ELR (cell line): ENCODE measurements at regions not wholly inside any gene's neighbourhood (a gene's known extent, or its start where the extent isn't known, plus 50 kb on each side); places are given as distances from the start of the nearest gene placed in this dataset.

Experiments used
- DNase-seq: peaks from one replicate; pipeline ENCODE4 v3.0.0-alpha.2; 2015; ENCODE audit warnings: low read depth

GRCh38 chr11:104594228-104594958, 303.9 kb downstream of the CASP12 start:
- DNase-seq, result peak; percentile 40

DNA sequence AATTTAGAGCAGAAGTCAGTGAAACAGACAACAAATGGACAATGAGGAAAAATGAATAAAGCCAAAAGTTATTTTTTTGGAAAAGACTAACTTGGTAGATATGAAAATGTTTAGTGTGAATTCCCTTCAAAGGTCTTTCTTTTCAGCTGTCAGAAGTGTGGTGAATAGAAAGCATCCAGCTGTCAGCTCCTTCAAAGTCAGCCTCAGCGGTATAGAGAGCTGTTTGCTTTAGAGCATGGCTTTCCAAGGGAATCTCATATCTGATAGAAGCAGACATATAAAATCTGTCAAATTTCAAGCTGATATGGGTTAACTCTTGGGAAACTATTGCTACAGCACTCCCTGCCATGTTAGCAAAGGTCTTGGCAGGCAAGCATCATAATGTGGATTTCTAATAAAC, 309.3 kb downstream of the CASP12 start:
- DNase-seq, result no peak

- no peak for DNase-seq
Measured at GRCh38 chr11:104588446-104588845, 309.8 kb downstream of the CASP12 start.

DNA sequence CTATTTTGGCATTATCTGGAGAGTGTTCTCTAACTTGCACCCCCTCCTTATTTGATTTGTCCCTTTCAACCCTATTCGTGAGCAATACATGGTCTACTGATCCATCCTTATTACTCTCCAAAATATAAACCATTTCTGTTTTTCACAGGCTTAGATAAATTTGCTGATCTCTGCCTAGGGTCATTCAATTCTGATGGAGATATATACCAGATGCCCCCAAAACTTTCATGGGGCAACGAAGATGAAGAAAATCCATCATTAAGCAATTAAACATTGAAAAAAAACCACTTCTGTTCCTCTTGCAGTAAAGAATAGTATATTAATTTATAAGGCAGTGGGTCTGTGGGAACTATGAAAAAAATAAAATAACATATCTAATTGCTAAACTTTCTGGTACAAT, 313.4 kb downstream of the CASP12 start:
- no peak for DNase-seq

DNA sequence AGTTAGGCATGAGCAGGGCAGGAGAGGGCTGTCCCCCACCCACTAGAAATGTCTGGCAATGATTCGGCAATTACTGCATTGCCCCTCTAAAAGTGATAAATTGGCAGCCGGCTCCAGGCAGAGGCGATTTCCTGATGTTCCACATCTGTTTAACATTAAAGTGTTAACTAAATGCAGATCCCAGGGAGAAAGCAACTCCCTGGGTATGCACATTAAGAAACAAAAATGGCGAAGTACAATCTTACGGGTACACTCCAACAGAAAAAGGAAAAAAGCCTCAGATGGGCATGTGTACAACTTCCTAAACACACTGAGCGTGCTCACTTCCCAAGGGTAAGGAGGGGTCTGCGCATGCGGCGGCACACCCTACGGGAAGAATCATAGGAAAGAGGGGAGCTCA, 314.4 kb downstream of the CASP12 start:
- DNase-seq, result no peak

DNA sequence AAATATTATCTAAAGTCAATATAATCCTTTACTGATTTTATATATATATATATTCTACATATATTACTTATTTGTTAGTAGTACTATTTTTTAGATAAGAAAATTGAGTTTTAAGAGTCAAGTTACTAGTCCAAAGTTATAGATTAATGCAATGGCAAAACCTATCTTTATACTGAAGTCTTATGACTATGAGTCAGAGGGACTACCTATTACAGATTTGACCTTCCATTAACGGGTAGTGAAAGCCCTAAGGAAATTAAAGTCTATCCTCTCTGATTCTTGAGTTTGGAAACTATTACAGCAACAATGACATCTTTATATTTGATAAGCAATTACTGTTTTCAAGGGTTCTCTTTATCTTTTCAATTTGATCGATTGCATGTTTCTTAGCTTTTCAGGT, 315.8 kb downstream of the CASP12 start:
- DNase-seq, result no peak

DNA sequence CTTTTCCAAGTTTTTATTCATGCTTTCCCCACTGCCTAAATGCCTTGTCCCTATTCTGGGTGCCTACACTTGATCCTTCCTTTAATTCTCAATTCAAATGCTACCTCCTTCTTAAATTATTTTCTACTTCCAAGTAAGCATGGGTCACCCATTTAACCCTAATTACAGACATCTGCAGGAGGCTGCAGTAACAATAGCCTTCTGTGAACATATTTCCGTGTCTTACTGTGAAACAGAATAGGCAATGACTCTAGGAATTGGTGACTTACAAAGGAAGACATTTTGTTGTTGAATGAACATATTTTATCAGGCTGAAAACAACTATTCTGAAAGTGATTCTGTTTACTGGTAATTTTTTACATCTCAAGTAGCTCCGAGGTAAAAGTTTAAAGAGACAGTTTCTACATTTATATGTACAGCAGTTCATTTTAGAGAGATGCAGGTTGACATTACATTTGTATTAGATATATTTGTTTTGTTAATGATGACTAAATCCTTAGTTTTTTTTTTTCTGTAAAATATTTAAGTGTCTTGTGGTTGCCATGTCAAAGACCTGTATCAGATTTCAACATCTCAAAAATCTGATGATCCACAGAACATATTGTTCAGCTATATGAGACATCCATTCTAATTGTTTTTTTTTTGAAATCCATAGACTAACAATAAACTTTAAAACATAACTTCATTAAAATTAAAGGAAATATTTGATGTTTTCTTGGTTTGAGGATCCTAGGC, 316.8 kb downstream of the CASP12 start:
- peak; percentile 33 for DNase-seq

DNA sequence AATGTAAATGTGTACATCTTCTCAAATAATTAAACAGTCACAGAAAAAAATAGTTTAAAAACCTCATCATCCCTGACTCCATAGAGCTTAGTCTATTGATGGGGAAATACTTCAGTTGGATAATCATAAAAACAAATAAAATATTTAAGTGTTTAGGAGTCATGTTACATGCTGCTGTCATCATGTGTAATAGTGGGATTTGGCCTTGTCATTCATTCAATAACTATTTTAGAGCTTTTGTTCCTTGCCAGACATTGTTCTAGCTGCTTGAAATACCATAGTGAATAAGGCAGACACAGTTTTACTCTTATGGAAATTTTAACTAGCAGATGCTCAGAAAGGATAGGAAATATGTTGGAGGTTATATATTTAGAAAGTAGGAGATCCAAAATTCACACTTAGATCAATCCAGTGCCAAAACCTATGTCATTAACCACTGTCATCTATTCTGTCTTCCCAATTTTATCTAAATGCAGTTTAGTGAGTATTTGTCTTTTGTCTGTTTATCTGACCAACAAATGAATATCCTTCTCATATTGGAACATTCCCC, 324.7 kb downstream of the CASP12 start:
- DNase-seq, result peak; percentile 70

DNA sequence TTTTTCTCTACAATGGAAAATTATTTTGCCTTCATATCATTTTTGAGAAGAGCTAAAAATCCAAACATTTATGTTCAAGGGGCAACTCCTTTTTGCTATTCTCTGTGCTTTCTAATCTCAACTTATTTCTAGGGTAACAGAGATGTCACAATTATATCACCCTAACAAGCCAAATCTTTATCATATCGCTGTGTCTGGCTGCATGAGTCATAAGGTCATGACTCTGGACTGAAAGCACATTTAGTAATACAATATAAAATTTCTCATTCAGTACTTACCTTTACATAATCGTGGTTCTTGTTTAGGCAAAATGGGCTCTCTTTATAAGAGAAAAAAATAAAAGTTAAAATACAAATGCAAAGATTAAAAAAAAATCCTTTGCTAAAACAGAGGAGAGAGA, 326.0 kb downstream of the CASP12 start:
- peak; percentile 46 for DNase-seq

DNA sequence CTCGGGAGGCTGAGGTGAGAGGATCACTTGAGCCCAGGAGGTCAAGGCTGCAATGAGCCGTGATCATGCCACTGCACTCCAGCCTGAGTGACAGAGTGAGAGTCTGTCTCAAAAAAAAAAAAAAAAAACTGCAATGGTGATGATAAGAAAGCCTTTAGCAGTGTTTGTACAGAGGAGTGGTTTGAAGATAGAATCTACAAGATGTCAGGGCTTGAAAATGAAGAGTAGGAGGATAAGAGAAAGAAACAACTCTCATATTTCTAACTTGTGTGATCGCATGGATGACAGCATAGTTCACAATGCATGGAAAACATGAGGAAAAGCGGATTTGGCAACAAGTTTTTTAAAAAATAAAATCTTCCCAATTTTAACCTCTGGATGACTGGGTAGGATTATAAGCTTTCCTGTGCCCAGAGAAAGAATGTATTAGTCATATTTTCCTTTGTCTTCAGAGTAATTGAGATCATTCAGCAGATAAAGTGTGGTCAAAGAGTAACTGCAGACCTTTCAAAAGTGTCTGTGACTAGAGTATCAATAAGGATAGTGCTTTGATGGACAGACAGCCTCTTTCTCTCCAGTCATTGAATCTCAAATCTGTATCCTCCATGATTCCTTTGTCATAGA, 328.1 kb downstream of the CASP12 start:
- DNase-seq, result peak; percentile 77

GRCh38 chr11:104565583-104565961, 332.7 kb downstream of the CASP12 start:
- DNase-seq, result no peak

GRCh38 chr11:104564921-104565582, 333.2 kb downstream of the CASP12 start:
- DNase-seq, result no peak

DNA sequence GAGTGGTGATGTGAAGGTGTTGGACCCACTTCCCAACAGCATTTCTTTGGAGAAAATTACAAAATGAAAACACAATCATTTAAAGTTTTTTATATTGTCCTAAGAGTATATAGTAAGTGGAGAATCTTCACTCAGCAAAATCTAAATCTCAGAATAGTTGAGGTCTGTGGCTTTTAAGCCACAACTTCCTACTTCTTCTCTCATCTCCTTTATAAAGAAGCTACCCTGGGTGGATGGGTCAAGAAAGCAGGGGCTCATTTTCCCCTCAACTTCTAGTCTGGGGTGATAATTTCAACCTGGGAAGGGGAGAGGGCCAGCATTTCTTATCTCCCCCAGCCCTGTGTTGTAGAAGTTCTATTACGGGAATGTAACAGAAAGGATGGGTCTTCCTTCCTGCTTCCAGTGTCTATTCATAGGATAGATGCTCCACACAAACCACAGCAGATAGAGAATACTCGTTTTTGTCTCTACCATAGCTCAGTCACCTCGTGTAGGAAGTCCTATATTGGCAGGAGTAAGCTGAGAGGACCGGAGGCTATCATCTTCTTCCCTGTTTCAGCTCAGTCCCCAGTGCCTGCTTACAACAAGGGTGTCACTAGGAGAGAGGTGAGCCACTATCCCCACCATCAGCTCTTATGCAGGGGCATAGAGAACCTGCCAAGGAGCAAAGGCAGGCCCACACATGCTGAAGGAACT, 341.5 kb downstream of the CASP12 start:
- no peak for DNase-seq

- DNase-seq, result peak; percentile 5
Measured at GRCh38 chr11:104549019-104549418, 349.2 kb downstream of the CASP12 start.

DNA sequence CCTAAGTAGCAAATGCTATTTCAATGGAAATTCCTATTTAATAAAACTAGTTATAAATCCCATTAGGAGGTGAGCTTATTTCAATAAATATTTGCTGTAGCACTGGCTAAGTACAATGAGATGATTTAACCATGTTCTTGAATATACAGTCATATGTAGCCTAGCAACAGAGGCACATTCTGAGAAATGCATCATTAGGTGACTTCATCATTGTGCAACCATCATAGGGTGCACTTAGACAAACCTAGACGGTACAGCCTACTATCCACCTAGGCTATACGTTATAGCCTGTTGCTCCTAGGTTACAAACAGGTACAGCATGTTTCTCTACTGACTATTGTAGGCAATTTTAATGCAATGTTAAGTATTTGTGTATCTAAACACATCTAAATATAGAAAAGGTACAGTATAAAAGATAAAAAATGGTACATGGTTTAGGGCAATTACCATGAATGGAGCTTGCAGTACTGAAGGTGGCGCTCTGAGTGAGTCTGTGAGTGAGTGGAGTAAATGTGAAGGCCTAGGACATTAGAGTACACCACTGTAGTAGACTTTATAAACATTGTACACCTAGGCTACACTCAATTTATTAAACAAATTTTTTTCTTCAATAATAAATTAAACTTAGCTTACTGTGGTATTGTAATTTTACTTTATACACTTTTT, 350.1 kb downstream of the CASP12 start:
- peak; percentile 50 for DNase-seq

GRCh38 chr11:104546501-104546900, 351.8 kb downstream of the CASP12 start:
- DNase-seq, result no peak

DNA sequence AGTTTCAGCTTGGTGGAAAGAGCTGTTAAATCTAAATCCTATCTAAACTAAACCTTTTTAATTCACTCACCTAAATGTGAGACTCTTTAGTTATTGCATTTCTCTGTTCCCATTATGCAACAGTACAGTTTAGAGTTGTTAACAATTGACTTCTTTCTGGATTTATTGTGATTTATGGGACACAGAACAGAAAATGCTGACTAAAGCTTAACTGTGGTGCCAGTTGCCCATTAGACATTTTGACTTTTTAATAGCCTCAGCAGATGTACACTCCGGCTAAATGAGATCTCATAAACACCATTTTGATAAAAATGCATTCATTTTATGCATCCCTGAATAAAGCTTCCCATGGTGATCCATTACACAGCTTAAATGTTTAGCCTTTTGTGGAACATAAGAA, 356.6 kb downstream of the CASP12 start:
- DNase-seq, result no peak

DNA sequence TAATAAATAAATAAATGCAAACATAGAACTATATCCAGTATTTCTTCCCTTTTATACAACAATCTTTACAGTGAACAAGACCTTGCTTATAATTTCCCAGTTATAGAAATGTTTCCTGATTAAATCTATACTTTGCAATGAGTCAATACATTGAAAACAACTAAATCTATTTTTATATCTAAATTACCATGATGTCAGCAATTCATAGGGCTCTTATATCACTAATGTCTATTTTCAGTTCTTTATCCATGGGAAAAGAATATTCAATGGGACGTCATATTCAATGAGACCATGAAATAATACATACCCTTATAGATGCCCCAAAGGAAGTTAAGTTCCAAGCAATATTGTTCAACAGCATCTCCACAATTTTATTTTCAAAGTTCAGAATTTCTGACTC, 359.9 kb downstream of the CASP12 start:
- DNase-seq, result no peak

DNA sequence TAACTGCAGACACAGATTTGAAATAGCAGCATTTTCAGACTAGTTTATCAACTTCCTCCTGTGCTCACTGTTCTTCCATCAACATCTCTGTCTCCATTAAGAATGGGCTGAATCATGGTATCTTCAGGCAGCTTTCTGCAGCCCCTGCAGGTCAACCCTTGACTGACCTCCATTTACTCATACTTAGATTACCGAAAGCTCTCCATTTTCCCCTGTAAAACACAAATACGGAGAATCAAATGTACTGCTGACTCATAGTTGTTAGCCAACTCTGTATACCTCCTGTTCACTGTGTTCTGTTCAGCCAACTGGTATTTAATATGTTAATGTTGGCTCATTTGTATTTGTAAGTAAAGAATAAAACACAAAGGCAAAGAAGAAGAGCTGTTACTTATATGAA, 364.0 kb downstream of the CASP12 start:
- DNase-seq, result peak; percentile 76

DNA sequence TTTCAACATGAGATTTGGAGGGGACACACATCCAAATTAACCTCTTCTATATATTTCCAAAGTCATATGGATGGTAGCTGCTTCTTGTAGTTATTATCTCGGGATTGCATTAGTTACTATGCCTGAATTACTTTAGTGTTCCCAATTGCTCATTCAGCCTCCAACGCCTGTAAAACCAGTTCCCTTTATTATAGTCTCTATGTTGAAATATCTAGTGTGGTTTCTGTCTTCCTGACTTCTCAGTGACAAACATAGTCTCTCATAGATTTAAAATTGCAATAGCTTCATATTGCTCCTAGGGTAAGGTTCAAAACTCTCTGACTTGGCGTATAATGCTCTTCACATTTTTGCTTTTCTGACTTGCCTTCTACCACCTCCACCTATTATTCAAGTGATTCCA, 366.4 kb downstream of the CASP12 start:
- DNase-seq, result no peak

DNA sequence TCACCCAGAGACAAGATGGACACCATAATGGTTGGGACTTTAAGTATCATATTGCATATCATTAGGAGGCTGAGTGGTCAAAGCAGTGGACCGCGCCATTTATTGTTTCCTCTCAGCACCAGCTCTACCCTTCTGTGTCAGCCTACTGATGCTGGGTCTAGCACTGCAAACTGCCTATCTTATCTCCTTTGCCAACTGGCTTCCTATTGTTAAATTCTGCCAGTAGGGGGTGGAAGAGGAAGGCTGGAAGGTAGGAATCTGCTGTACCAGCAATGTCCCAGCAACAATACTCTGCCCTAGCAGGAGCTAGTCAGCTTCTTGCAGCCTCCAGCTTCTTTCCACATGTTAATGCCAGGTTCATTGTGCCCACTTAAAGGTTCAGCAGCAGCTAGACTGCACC, 367.1 kb upstream of the PDGFD start:
- no peak for DNase-seq
